ENCODE measurements at regions not wholly inside any gene's neighbourhood (a gene's known extent, or its start where the extent isn't known, plus 50 kb on each side); places are given as distances from the start of the nearest gene placed in this dataset.
A peak's percentile ranks its signal among the peaks of the same experiment; 100 is the strongest.

DNA sequence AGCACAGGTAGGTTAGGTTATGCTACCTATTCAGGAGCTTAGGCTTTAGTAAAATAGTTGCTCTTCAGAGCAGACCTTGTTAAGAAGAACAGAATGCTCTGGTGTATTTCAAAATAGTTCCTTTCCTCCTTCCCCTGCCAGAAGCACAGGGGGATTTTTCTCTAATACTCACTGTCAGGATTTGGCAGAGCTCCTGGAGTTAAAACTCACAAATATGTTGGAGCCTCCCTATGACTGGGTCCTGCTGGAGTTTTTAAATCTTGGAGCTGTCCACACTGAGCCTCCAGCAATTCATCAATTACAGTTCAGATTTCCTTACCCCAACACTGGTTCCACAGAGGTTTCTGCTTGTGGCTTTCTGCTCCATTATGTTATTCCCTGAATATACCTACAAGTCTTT, 1233.8 kb upstream of the WWC1 start:
- DNase-seq (no peak), FAIRE-seq (no peak), ATAC-seq (peak in 1 of 4 donors; percentile 18)
- H3K4me1 ChIP-seq: no peaks in the 10 kb centered on the region
- H3K9me3 ChIP-seq: no peaks in the 10 kb centered on the region
- TF ChIP-seq, protein P1, sequence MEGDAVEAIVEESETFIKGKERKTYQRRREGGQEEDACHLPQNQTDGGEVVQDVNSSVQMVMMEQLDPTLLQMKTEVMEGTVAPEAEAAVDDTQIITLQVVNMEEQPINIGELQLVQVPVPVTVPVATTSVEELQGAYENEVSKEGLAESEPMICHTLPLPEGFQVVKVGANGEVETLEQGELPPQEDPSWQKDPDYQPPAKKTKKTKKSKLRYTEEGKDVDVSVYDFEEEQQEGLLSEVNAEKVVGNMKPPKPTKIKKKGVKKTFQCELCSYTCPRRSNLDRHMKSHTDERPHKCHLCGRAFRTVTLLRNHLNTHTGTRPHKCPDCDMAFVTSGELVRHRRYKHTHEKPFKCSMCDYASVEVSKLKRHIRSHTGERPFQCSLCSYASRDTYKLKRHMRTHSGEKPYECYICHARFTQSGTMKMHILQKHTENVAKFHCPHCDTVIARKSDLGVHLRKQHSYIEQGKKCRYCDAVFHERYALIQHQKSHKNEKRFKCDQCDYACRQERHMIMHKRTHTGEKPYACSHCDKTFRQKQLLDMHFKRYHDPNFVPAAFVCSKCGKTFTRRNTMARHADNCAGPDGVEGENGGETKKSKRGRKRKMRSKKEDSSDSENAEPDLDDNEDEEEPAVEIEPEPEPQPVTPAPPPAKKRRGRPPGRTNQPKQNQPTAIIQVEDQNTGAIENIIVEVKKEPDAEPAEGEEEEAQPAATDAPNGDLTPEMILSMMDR (IDR thresholded peaks at IDR 0.05): no peak
- no peak overlapping the region for H3K4me3 ChIP-seq
- no peaks in the 10 kb centered on the region for H3K36me3 ChIP-seq
- H3K27me3 ChIP-seq: no peaks in the 10 kb centered on the region
- H3K27ac ChIP-seq: no peak overlapping the region
- intact Hi-C loops (cut with DNase I): no loop called here

DNA sequence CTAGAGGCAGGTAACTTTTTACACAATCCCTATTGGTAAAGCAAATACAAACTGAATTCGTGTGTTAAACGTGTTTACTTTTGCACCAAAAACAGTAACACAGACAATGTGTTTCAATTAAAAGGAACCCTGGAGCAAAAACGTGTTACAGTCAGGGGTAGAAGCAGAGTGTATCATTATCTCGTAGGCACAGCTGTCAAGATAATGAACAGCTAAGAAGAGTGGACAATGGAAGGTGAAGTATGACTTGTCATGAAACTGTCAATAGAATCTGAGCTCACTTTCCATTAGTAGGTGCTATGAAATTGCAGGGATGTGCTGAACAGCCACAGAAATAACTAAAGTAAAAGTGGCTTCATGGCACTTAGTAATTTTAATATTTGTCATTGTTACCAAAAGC, 1229.8 kb upstream of the WWC1 start:
- Histone ChIP-seq H3K27ac (no peak overlapping the region), H3K4me1 (no peaks in the 10 kb centered on the region), H3K9me3 (no peaks in the 10 kb centered on the region), H3K4me3 (no peak overlapping the region), H3K27me3 (no peaks in the 10 kb centered on the region), H3K36me3 (no peaks in the 10 kb centered on the region)
- no peak for ATAC-seq
- no peak for FAIRE-seq
- WGBS, 2 donors: 26 to 30% methylated on average over 4 of the region's 4 CpGs
- intact Hi-C loops (cut with DNase I): no loop called here
- no peak for DNase-seq
- TF ChIP-seq, protein P1 (IDR thresholded peaks at IDR 0.05): no peak

- intact Hi-C loops (cut with DNase I): no loop called here
- DNase-seq (no peak), ATAC-seq (no peak), FAIRE-seq (no peak)
- Histone ChIP-seq H3K4me1 (no peaks in the 10 kb centered on the region), H3K27me3 (no peaks in the 10 kb centered on the region), H3K36me3 (no peaks in the 10 kb centered on the region), H3K27ac (no peak overlapping the region), H3K4me3 (no peak overlapping the region), H3K9me3 (no peaks in the 10 kb centered on the region)
- TF ChIP-seq, protein P1 (IDR thresholded peaks at IDR 0.05): no peak
- whole genome bisulfite sequencing, 2 donors: 32 to 43% methylated on average over 4 of the region's 4 CpGs
These were observed 1228.3 kb upstream of the WWC1 start for GRCh38 chr5:167063116-167063515.

GRCh38 chr5:167063788-167064187, 1227.7 kb upstream of the WWC1 start:
- ATAC-seq (no peak), DNase-seq (no peak), FAIRE-seq (no peak)
- Histone ChIP-seq H3K4me3 (no peak overlapping the region), H3K4me1 (no peaks in the 10 kb centered on the region), H3K27me3 (no peaks in the 10 kb centered on the region), H3K36me3 (no peaks in the 10 kb centered on the region), H3K9me3 (no peaks in the 10 kb centered on the region), H3K27ac (no peak overlapping the region)
- 60 to 64% methylated on average over 8 of the region's 8 CpGs for WGBS, 2 donors
- TF ChIP-seq, protein P1 (IDR thresholded peaks at IDR 0.05): no peak
- intact Hi-C loops (cut with DNase I): no loop called here

GRCh38 chr5:167064198-167064776, 1227.2 kb upstream of the WWC1 start:
- Histone ChIP-seq H3K27ac (no peak overlapping the region), H3K4me3 (no peak overlapping the region), H3K4me1 (no peaks in the 10 kb centered on the region), H3K36me3 (no peaks in the 10 kb centered on the region), H3K27me3 (no peaks in the 10 kb centered on the region), H3K9me3 (no peaks in the 10 kb centered on the region)
- FAIRE-seq: no peak
- no peak for ATAC-seq
- TF ChIP-seq, protein P1 (IDR thresholded peaks at IDR 0.05): no peak
- WGBS, 2 donors: 70 to 79% methylated on average over 13 of the region's 13 CpGs
- intact Hi-C loops (cut with DNase I): no loop called here
- DNase-seq: no peak

Data from pancreas (tissue), 10 donors.